ENCODE measurements at regions not wholly inside any gene's neighbourhood (a gene's known extent, or its start where the extent isn't known, plus 50 kb on each side); places are given as distances from the start of the nearest gene placed in this dataset.
A peak's percentile ranks its signal among the peaks of the same experiment; 100 is the strongest.
"Not testable (repeated sequence)": the region's sequence is repeated elsewhere in the genome, so short reads cannot be mapped to it uniquely, and the experiment has no call there.

DNA sequence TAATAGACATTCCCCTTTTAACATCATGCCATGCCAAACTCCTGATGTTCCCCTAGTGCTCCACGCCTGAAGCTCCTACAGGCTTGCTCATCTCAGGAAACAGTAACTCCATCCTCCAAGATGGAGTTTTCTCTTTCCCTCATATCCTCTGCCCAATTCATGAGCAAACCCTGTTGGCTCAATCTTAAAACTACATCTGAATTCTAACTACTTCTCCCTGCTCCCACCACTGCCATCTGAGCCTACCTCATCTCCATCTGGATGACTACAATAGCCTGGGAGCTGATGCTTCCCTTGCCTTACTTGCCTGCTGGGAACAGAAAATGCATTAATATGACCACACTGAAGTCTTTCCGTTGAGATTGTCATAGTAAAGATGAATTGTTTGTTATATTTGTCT lies 271.7 kb upstream of the MKLN1 start:
- H3K27ac ChIP-seq (ENCODE audit: low read depth, low read length, poor library complexity, severe bottlenecking) = no peak overlapping the region
- no peak for DNase-seq (ENCODE audit: low spot score)
- H3K36me3 ChIP-seq (ENCODE audit: insufficient read depth, low read length, poor library complexity, severe bottlenecking) = peaks cover under 1% of the 10 kb centered on the region
- TF ChIP-seq, protein P1, sequence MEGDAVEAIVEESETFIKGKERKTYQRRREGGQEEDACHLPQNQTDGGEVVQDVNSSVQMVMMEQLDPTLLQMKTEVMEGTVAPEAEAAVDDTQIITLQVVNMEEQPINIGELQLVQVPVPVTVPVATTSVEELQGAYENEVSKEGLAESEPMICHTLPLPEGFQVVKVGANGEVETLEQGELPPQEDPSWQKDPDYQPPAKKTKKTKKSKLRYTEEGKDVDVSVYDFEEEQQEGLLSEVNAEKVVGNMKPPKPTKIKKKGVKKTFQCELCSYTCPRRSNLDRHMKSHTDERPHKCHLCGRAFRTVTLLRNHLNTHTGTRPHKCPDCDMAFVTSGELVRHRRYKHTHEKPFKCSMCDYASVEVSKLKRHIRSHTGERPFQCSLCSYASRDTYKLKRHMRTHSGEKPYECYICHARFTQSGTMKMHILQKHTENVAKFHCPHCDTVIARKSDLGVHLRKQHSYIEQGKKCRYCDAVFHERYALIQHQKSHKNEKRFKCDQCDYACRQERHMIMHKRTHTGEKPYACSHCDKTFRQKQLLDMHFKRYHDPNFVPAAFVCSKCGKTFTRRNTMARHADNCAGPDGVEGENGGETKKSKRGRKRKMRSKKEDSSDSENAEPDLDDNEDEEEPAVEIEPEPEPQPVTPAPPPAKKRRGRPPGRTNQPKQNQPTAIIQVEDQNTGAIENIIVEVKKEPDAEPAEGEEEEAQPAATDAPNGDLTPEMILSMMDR (conservative IDR thresholded peaks at IDR 0.05; ENCODE audit: low read depth, low read length) = no peak
- no peak for TF ChIP-seq EZH2 (IDR thresholded peaks at IDR 0.05; ENCODE audit: borderline replicate concordance, low read depth, low read length, poor library complexity, severe bottlenecking)
- peaks cover 25% of the 10 kb centered on the region for H3K4me1 ChIP-seq (ENCODE audit: insufficient read depth, low read length, poor library complexity, severe bottlenecking)
- H3K4me3 ChIP-seq (ENCODE audit: low read depth, low read length, poor library complexity, severe bottlenecking) = no peak overlapping the region
- intact Hi-C loops (cut with micrococcal nuclease; ENCODE audit: unreplicated experiment) = no loop called here
- POLR2A ChIA-PET (ENCODE audit: low non-redundant PET) = no interaction called here
- BruUV-seq (replicated peaks) = no TSS peak
- CTCF ChIA-PET = no interaction called here
- no peaks in the 10 kb centered on the region for H3K9me3 ChIP-seq (ENCODE audit: low read depth, low read length, poor library complexity, severe bottlenecking)
- no peaks in the 10 kb centered on the region for H3K27me3 ChIP-seq (replicated peaks; ENCODE audit: insufficient read depth, low read depth, low read length, poor library complexity)

DNA sequence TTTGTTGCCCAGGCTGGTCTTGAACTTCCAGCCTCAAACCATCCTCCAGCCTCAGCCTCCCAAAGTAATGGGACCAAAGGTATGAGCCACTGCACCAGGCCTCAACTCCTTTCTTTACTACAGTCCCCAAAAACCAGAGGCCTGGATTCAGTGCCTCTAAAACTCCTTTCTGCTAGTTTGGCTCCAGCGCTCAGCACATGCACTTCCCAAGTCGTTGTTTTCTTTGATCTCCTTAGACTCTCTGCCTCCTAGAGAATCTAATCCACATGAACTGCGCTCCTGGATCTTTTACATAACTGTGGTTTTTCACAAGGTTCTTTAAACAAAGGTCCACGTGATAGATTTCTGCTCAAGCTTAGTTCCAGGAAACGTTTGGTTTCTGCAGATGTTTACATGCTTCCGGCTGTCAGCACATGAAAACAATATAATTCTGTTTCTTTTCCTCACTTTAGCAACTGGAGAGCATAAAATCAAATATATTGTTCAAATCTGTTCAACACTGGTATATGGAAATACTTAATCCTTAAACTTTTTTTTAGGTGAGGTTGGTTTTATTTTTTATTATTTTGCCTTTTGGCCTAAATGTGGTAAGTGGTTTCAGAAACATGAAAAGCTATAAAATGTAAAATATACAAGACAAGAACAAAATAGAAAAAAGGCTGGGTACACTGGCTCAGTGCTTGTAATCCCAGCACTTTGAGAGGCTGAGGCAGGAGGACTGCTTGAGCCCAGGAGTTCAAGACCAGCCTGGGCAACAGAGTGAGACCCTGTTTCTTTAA lies 270.5 kb upstream of the MKLN1 start:
- TF ChIP-seq EZH2 (IDR thresholded peaks at IDR 0.05; ENCODE audit: borderline replicate concordance, low read depth, low read length, poor library complexity, severe bottlenecking) = no peak
- TF ChIP-seq, protein P1 (conservative IDR thresholded peaks at IDR 0.05; ENCODE audit: low read depth, low read length) = no peak
- H3K9me3 ChIP-seq (ENCODE audit: low read depth, low read length, poor library complexity, severe bottlenecking) = no peaks in the 10 kb centered on the region
- CTCF ChIA-PET = interaction anchor here (0.7 kb wide), 1 partner anchor 11 kb away, joined by 6 read pairs; no protein-coding TSS in a partner anchor
- no peak for DNase-seq (ENCODE audit: low spot score)
- peak overlapping the region; percentile 47 for H3K27ac ChIP-seq (ENCODE audit: low read depth, low read length, poor library complexity, severe bottlenecking)
- no peaks in the 10 kb centered on the region for H3K27me3 ChIP-seq (replicated peaks; ENCODE audit: insufficient read depth, low read depth, low read length, poor library complexity)
- H3K36me3 ChIP-seq (ENCODE audit: insufficient read depth, low read length, poor library complexity, severe bottlenecking) = peaks cover 4% of the 10 kb centered on the region
- peaks cover 13% of the 10 kb centered on the region for H3K4me1 ChIP-seq (ENCODE audit: insufficient read depth, low read length, poor library complexity, severe bottlenecking)
- H3K4me3 ChIP-seq (ENCODE audit: low read depth, low read length, poor library complexity, severe bottlenecking) = no peak overlapping the region
- intact Hi-C loops (cut with micrococcal nuclease; ENCODE audit: unreplicated experiment) = no loop called here
- BruUV-seq (replicated peaks) = no TSS peak
- POLR2A ChIA-PET (ENCODE audit: low non-redundant PET) = interaction anchor here (0.6 kb wide), 1 partner anchor 29 kb away, joined by 4 read pairs; no protein-coding TSS in a partner anchor

DNA sequence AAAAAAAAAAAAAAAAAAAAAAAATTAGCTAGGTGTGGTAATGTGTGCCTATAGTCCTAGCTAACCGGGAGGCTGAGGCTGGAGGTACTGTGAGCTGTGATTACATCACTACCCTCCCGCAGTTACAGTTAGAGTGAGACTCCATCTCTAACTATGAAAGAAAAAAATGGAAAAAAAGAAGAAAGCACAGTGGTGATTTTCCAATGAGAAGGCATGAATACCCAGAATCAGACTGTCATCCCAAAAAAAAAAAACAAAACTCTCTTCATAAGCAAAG lies 269.9 kb upstream of the MKLN1 start:
- POLR2A ChIA-PET (ENCODE audit: low non-redundant PET) = interaction anchor here (0.6 kb wide), 1 partner anchor 29 kb away, joined by 4 read pairs; no protein-coding TSS in a partner anchor
- DNase-seq (ENCODE audit: low spot score) = no peak

DNA sequence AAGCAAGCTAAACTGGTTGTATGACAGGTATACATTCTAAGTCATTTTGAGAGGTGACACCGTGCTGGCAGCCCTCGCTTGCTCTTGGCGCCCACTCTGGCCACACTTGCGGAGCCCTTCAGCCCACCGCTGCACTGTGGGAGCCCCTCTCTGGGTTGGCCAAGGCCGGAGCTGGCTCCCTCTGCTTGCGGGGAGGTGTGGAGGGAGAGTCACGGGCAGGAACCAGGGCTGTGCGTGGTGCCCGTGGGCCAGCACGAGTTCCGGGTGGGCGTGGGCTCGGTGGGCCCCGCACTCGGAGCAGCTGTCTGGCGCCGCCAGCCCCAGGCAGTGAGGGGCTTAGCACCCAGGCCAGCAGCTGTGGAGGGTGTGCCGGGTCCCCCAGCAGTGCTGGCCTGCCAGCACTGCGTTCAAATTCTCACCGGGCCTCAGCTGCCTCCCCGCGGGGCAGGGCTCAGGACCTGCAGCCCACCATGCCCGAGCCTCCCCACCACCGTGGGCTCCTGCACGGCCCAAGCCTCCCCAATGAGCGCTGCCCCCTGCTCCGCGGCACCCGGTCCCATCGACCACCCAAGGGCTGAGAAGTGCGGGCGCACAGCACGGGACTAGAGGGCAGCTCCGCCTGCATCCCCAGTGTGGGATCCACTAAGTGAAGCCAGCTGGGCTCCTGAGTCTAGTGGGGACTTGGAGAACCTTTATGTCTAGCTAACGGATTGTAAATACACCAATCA lies 269.0 kb upstream of the MKLN1 start:
- DNase-seq (ENCODE audit: low spot score); POLR2A ChIA-PET (ENCODE audit: low non-redundant PET); H3K27me3 ChIP-seq (replicated peaks; ENCODE audit: insufficient read depth, low read depth, low read length, poor library complexity); intact Hi-C loops (cut with micrococcal nuclease; ENCODE audit: unreplicated experiment); CTCF ChIA-PET; H3K27ac ChIP-seq (ENCODE audit: low read depth, low read length, poor library complexity, severe bottlenecking); H3K9me3 ChIP-seq (ENCODE audit: low read depth, low read length, poor library complexity, severe bottlenecking); H3K4me3 ChIP-seq (ENCODE audit: low read depth, low read length, poor library complexity, severe bottlenecking); H3K36me3 ChIP-seq (ENCODE audit: insufficient read depth, low read length, poor library complexity, severe bottlenecking); BruUV-seq (replicated peaks); H3K4me1 ChIP-seq (ENCODE audit: insufficient read depth, low read length, poor library complexity, severe bottlenecking): not testable (repeated sequence)

More for the DNA sequence above, 269.9 kb upstream of the MKLN1 start:
- no TSS peak for BruUV-seq (replicated peaks)
- Histone ChIP-seq H3K4me1 (ENCODE audit: insufficient read depth, low read length, poor library complexity, severe bottlenecking) (peaks cover 8% of the 10 kb centered on the region), H3K27me3 (replicated peaks; ENCODE audit: insufficient read depth, low read depth, low read length, poor library complexity) (no peaks in the 10 kb centered on the region), H3K9me3 (ENCODE audit: low read depth, low read length, poor library complexity, severe bottlenecking) (no peaks in the 10 kb centered on the region), H3K36me3 (ENCODE audit: insufficient read depth, low read length, poor library complexity, severe bottlenecking) (peaks cover 4% of the 10 kb centered on the region), H3K4me3 (ENCODE audit: low read depth, low read length, poor library complexity, severe bottlenecking) (no peak overlapping the region), H3K27ac (ENCODE audit: low read depth, low read length, poor library complexity, severe bottlenecking) (peak overlapping the region; percentile 47)
- CTCF ChIA-PET = interaction anchor here (0.7 kb wide), 1 partner anchor 12 kb away, joined by 6 read pairs; no protein-coding TSS in a partner anchor
- intact Hi-C loops (cut with micrococcal nuclease; ENCODE audit: unreplicated experiment) = no loop called here
- TF ChIP-seq EZH2 (IDR thresholded peaks at IDR 0.05; ENCODE audit: borderline replicate concordance, low read depth, low read length, poor library complexity, severe bottlenecking) = no peak
- TF ChIP-seq, protein P1 (conservative IDR thresholded peaks at IDR 0.05; ENCODE audit: low read depth, low read length) = no peak

DNA sequence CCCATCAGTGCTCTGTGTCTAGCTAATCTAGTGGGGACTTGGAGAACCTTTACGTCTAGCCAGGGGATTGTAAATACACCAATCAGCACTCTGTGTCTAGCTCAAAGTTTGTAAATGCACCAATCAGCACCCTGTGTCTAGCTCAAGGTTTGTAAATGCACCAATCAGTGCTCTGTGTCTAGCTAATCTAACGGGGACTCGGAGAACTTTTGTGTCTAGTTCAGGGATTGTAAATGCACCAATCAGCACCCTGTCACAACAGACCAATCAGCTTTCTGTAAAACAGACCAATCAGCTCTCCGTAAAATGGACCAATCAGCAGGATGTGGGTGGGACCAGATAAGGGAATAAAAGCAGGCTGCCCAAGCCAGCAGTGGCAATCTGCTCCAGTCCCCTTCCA lies 268.3 kb upstream of the MKLN1 start:
- H3K9me3 ChIP-seq (ENCODE audit: low read depth, low read length, poor library complexity, severe bottlenecking); POLR2A ChIA-PET (ENCODE audit: low non-redundant PET); H3K36me3 ChIP-seq (ENCODE audit: insufficient read depth, low read length, poor library complexity, severe bottlenecking); DNase-seq (ENCODE audit: low spot score); H3K27ac ChIP-seq (ENCODE audit: low read depth, low read length, poor library complexity, severe bottlenecking); H3K4me1 ChIP-seq (ENCODE audit: insufficient read depth, low read length, poor library complexity, severe bottlenecking); CTCF ChIA-PET; H3K27me3 ChIP-seq (replicated peaks; ENCODE audit: insufficient read depth, low read depth, low read length, poor library complexity); BruUV-seq (replicated peaks); intact Hi-C loops (cut with micrococcal nuclease; ENCODE audit: unreplicated experiment); H3K4me3 ChIP-seq (ENCODE audit: low read depth, low read length, poor library complexity, severe bottlenecking): not testable (repeated sequence)

All from A673 (cell line).